H1 (cell line): ENCODE measurements at regions not wholly inside any gene's neighbourhood (a gene's known extent, or its start where the extent isn't known, plus 50 kb on each side); places are given as distances from the start of the nearest gene placed in this dataset.

Experiments
- CTCF ChIA-PET: fragments of 300-600 bp; sonication (Branson Sonifier 250); formaldehyde crosslinking; loops from one replicate; lab custom pipeline; 2021; ENCODE audit not compliant: partially characterized antibody; lab: Charles Lee
- POLR2A ChIA-PET: fragments of 300-600 bp; sonication (Branson Sonifier 250); formaldehyde crosslinking; loops from one replicate; lab custom pipeline; 2021; ENCODE audit warnings: inconsistent platforms; ENCODE audit not compliant: partially characterized antibody; lab: Charles Lee
- DNase-seq, 2 experiments: peaks; one replicate each; pipeline versions ENCODE4 v3.0.0 to v3.0.0-alpha.2; 2010 to 2022; ENCODE audit warnings: low spot score in 2 of 2, low read depth in 1 of 2, mixed read lengths in 1 of 2
- FAIRE-seq: peaks from 2 replicates; lab custom pipeline; 2011; peaks lifted over from hg19 to GRCh38; lab: Jason Lieb, UNC
- H2AFZ ChIP-seq: 2 replicates; pipeline ENCODE4 v1.8.1; 2012; ENCODE audit warnings: low read length, inconsistent platforms
- H2AK5ac ChIP-seq: 2 replicates; pipeline ENCODE4 v1.6.1; 2013; ENCODE audit warnings: low read depth, low read length
- H2BK120ac ChIP-seq: replicated peaks from 2 replicates; pipeline ENCODE3; 2013; ENCODE audit warnings: low read depth, low read length, inconsistent platforms
- H2BK12ac ChIP-seq: 2 replicates; pipeline ENCODE4 v1.6.1; 2013; ENCODE audit warnings: low read depth, low read length
- H2BK15ac ChIP-seq: 2 replicates; pipeline ENCODE4 v1.6.1; 2013; ENCODE audit warnings: low read length
- H2BK20ac ChIP-seq: 2 replicates; pipeline ENCODE4 v1.6.1; 2013; ENCODE audit warnings: low read length
- H2BK5ac ChIP-seq: 2 replicates; pipeline ENCODE4 v1.6.1; 2013; ENCODE audit warnings: low read depth, low read length
- H3K14ac ChIP-seq: 2 replicates; pipeline ENCODE4 v1.6.1; 2013; ENCODE audit warnings: inconsistent platforms; ENCODE audit not compliant: insufficient read length
- H3K18ac ChIP-seq: 2 replicates; pipeline ENCODE4 v1.6.1; 2013; ENCODE audit warnings: low read length; ENCODE audit errors: extremely low read depth
- H3K23ac ChIP-seq: 2 replicates; pipeline ENCODE4 v1.6.1; 2013; ENCODE audit warnings: inconsistent platforms; ENCODE audit not compliant: insufficient read length
- H3K23me2 ChIP-seq: 2 replicates; pipeline ENCODE4 v1.6.1; 2013; ENCODE audit warnings: low read depth, low read length
- H3K27ac ChIP-seq: 2 replicates; pipeline ENCODE4 v1.6.1; 2011; ENCODE audit warnings: low read depth, low read length, inconsistent platforms
- H3K27me3 ChIP-seq, 4 experiments: replicated peaks in 1 of 4; 1 replicate in 1 of 4; 2 replicates in 3 of 4; pipeline versions ENCODE4 v1.6.1 to v1.8.1; 2011 to 2013; ENCODE audit warnings: low read length in 3 of 4, mild to moderate bottlenecking in 3 of 4, inconsistent platforms in 2 of 4, mixed read lengths in 2 of 4, moderate library complexity in 1 of 4; ENCODE audit not compliant: control insufficient read depth in 3 of 4, insufficient read depth in 3 of 4; ENCODE audit errors: extremely low read depth in 1 of 4
- H3K36me3 ChIP-seq, 4 experiments: 2 replicates each; pipeline versions ENCODE4 v1.6.1 to v1.8.1; 2011 to 2013; ENCODE audit warnings: mild to moderate bottlenecking in 4 of 4, low read length in 3 of 4, moderate library complexity in 2 of 4, control low read depth in 1 of 4, inconsistent platforms in 1 of 4; ENCODE audit not compliant: insufficient read depth in 4 of 4, control insufficient read depth in 2 of 4
- H3K4ac ChIP-seq: replicated peaks from 2 replicates; pipeline ENCODE3; 2013; ENCODE audit warnings: low read length, low read depth, mixed read lengths, inconsistent platforms; ENCODE audit not compliant: insufficient read length
- H3K4me1 ChIP-seq, 4 experiments: replicated peaks in 1 of 4; 1 replicate in 1 of 4; 2 replicates in 3 of 4; pipeline versions ENCODE4 v1.6.1 to v1.8.1; 2011 to 2013; ENCODE audit warnings: low read length in 3 of 4, inconsistent platforms in 2 of 4, mixed read lengths in 1 of 4; ENCODE audit not compliant: insufficient read depth in 4 of 4, control insufficient read depth in 3 of 4
- H3K4me2 ChIP-seq, 2 experiments: 2 replicates each; pipeline versions ENCODE4 v1.6.1 to v1.8.1; 2011 to 2013; ENCODE audit warnings: low read depth in 2 of 2, low read length in 2 of 2, control low read depth in 1 of 2, inconsistent platforms in 1 of 2, mild to moderate bottlenecking in 1 of 2; ENCODE audit not compliant: insufficient read depth in 1 of 2
- H3K4me3 ChIP-seq, 4 experiments: fragments of 200-600, 300-600 bp in 1 of 4; sonication (generic), shearing (Covaris generic), sonication (Bioruptor Twin) in 1 of 4; 2 replicates each; pipeline versions ENCODE4 v1.5.1 to v1.8.1; 2011 to 2016; ENCODE audit warnings: low read length in 4 of 4, low read depth in 3 of 4, control low read depth in 2 of 4, inconsistent platforms in 2 of 4, mild to moderate bottlenecking in 2 of 4, mixed read lengths in 1 of 4, moderate library complexity in 1 of 4; ENCODE audit not compliant: insufficient read depth in 2 of 4; ENCODE audit errors: extremely low read depth in 1 of 4
- H3K56ac ChIP-seq: replicated peaks from 2 replicates; pipeline ENCODE3; 2013; ENCODE audit warnings: low read depth, mild to moderate bottlenecking, mixed read lengths, low read length, inconsistent platforms; ENCODE audit not compliant: insufficient read length
- H3K79me1 ChIP-seq: 2 replicates; pipeline ENCODE4 v1.6.1; 2013; ENCODE audit warnings: low read depth, low read length, control low read depth
- H3K79me2 ChIP-seq, 2 experiments: 2 replicates each; pipeline versions ENCODE4 v1.6.1 to v1.8.1; 2012 to 2013; ENCODE audit warnings: low read length in 2 of 2, mild to moderate bottlenecking in 2 of 2, inconsistent platforms in 1 of 2; ENCODE audit not compliant: insufficient read depth in 2 of 2, control insufficient read depth in 1 of 2
- H3K9ac ChIP-seq, 4 experiments: replicated peaks in 1 of 4; 1 replicate in 1 of 4; 2 replicates in 3 of 4; pipeline versions ENCODE4 v1.6.1 to v1.8.1; 2011 to 2013; ENCODE audit warnings: low read depth in 3 of 4, low read length in 3 of 4, control low read depth in 2 of 4, mild to moderate bottlenecking in 2 of 4, moderate library complexity in 2 of 4, inconsistent platforms in 1 of 4; ENCODE audit errors: extremely low read depth in 1 of 4
- H3K9me3 ChIP-seq, 2 experiments: 2 replicates each; pipeline versions ENCODE4 v1.6.1 to v1.8.1; 2012 to 2013; ENCODE audit warnings: mild to moderate bottlenecking in 2 of 2, moderate library complexity in 2 of 2, control low read depth in 1 of 2, inconsistent platforms in 1 of 2, low read depth in 1 of 2, low read length in 1 of 2, mixed read lengths in 1 of 2; ENCODE audit not compliant: insufficient read depth in 2 of 2
- H4K20me1 ChIP-seq, 2 experiments: replicated peaks in 1 of 2; 2 replicates each; pipeline versions ENCODE3 to v1.8.1; 2011 to 2013; ENCODE audit warnings: inconsistent platforms in 2 of 2, low read length in 2 of 2, mild to moderate bottlenecking in 1 of 2; ENCODE audit not compliant: insufficient read depth in 2 of 2, control insufficient read depth in 1 of 2
- H4K5ac ChIP-seq: 2 replicates; pipeline ENCODE4 v1.6.1; 2013; ENCODE audit warnings: low read length, low read depth, mixed read lengths, inconsistent platforms; ENCODE audit not compliant: insufficient read length
- H4K8ac ChIP-seq: 2 replicates; pipeline ENCODE4 v1.8.0; 2013; ENCODE audit warnings: mild to moderate bottlenecking, moderate library complexity, low read length, inconsistent platforms; ENCODE audit not compliant: insufficient read depth; ENCODE audit errors: extremely low read depth
- H4K91ac ChIP-seq: replicated peaks from 2 replicates; pipeline ENCODE3; 2013; ENCODE audit warnings: low read length, mixed read lengths, inconsistent platforms; ENCODE audit not compliant: insufficient read length
- ASH2L ChIP-seq: fragments of 200-600, 300-600 bp; sonication (generic); IDR thresholded peaks from one replicate; pipeline ENCODE4 v1.7.1; 2017; ENCODE audit warnings: low read length
- BCL11A ChIP-seq, 2 experiments: IDR thresholded peaks; one replicate each; pipeline ENCODE4 v1.6.1; 2011; ENCODE audit warnings: low read depth in 2 of 2, low read length in 2 of 2, mild to moderate bottlenecking in 2 of 2
- CHD1 ChIP-seq: IDR thresholded peaks from 2 replicates; pipeline ENCODE4 v1.6.1; 2012; ENCODE audit warnings: low read depth, low read length, improper control_type of control experiment
- NANOG ChIP-seq: IDR thresholded peaks from 2 replicates; pipeline ENCODE4 v1.6.1; 2011; ENCODE audit warnings: low read length, low read depth, mild to moderate bottlenecking, inconsistent platforms; ENCODE audit not compliant: insufficient read depth, poor library complexity, severe bottlenecking
- SP2 ChIP-seq: IDR thresholded peaks from 2 replicates; pipeline ENCODE4 v1.6.1; 2012; ENCODE audit warnings: mild to moderate bottlenecking, low read length, inconsistent platforms
- TAF1 ChIP-seq: IDR thresholded peaks from 2 replicates; pipeline ENCODE4 v1.6.1; 2011; ENCODE audit warnings: mild to moderate bottlenecking, low read depth, low read length
- WGBS, 2 experiments: shearing (Covaris generic) in 1 of 2; methylation state at CpG; one replicate each; pipeline versions ENCODE4 v1.1.6 to v1.1.7; 2013 to 2015; ENCODE audit warnings: low lambda C conversion rate in 2 of 2, mixed read lengths in 2 of 2, inconsistent platforms in 1 of 2, low coverage in 1 of 2, missing lambda C conversion rate in 1 of 2; ENCODE audit not compliant: insufficient replicate concordance in 2 of 2, insufficient coverage in 1 of 2, insufficient read length in 1 of 2; ENCODE audit errors: extremely low coverage in 1 of 2, missing lambda C conversion rate in 1 of 2; 5-methylcytosine and 5-hydroxymethylcytosine counted together

- peak; percentile 90 for FAIRE-seq
- POLR2A ChIA-PET: no interaction called here
- H3K4me2 ChIP-seq: peak overlapping the region; percentile 47 to 61
These were observed 154.9 kb downstream of the ASB9 start for GRCh38 chrX:15114743-15115566.

More at GRCh38 chrX:15114743-15115566, 154.9 kb downstream of the ASB9 start:
- Histone ChIP-seq H3K4me1 (peaks cover 0 to 5% (median 2%) of the 10 kb centered on the region in 4 experiments; a peak in 3 of 7 replicates), H2BK20ac (no peak overlapping the region), H3K23ac (no peak overlapping the region), H2BK5ac (no peak overlapping the region), H3K27ac (no peak overlapping the region), H3K9ac (no peak overlapping the region), H3K79me1 (no peaks in the 10 kb centered on the region), H2BK15ac (no peak overlapping the region), H3K9me3 (no peaks in the 10 kb centered on the region), H2BK120ac (no peak overlapping the region), H2BK12ac (no peak overlapping the region), H4K5ac (no peak overlapping the region), H3K23me2 (no peaks in the 10 kb centered on the region), H3K27me3 (no peaks in the 10 kb centered on the region), H3K79me2 (no peaks in the 10 kb centered on the region), H3K56ac (no peak overlapping the region), H2AK5ac (no peak overlapping the region), H4K91ac (no peak overlapping the region), H2AFZ (peak overlapping the region; percentile 83; the same call in 1 of the 2 replicates), H3K14ac (no peak overlapping the region), H3K36me3 (no peaks in the 10 kb centered on the region), H3K4ac (no peak overlapping the region), H3K18ac (no peak overlapping the region; the same call in 1 of the 2 replicates), H4K20me1 (no peaks in the 10 kb centered on the region), H4K8ac (no peak overlapping the region), H3K4me3 (peak overlapping the region in 1 of 4 experiments; percentile 29; a peak in 2 of 8 replicates)
- whole genome bisulfite sequencing, 2 experiments: 21% methylated on average over 6 of the region's 8 CpGs; no CpG with 5 or more reads in 1 of the 2 experiments
- TF ChIP-seq SP2: no peak
- TF ChIP-seq TAF1: no peak
- no peak for TF ChIP-seq CHD1
- TF ChIP-seq ASH2L: peak; percentile 55
- no peak for TF ChIP-seq BCL11A (IDR thresholded peaks at IDR 0.05; ENCODE audit: low read depth in 2 of 2, low read length in 2 of 2)
- TF ChIP-seq NANOG: peak; percentile 14
- DNase-seq: peak in 1 of 2 experiments; percentile 13
- CTCF ChIA-PET: interaction anchor here (0.7 to 1.6 kb wide), 7 partner anchors 12 to 1014 kb away, joined by 3 to 7 read pairs (median 3); no protein-coding TSS in a partner anchor
